HT1080 (cell line): ENCODE measurements at regions not wholly inside any gene's neighbourhood (a gene's known extent, or its start where the extent isn't known, plus 50 kb on each side); places are given as distances from the start of the nearest gene placed in this dataset.

Source experiments
- DNase-seq: peaks from one replicate; pipeline ENCODE4 v3.0.0-alpha.2; 2015; ENCODE audit warnings: low read depth

DNA sequence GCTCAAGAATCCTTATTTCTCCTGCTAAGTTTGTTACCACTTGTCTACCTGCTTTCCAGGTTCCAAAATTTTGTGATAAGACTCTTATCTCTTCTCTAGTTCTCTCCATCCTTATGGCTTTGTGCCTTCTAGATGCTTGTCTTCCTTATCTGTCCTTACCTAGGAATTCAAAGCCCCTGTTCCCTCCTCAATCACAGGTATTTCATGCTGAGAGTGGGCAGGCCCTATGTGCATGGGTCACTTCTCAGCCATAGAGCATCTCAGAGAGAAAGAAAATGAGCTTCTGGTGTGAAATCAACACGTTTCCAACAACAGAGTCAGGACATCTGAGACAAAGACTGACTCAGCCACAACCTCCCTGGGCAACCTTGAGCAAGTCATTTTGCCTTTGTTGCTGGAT lies 214.1 kb upstream of the TLE3 start:
- no peak for DNase-seq

DNA sequence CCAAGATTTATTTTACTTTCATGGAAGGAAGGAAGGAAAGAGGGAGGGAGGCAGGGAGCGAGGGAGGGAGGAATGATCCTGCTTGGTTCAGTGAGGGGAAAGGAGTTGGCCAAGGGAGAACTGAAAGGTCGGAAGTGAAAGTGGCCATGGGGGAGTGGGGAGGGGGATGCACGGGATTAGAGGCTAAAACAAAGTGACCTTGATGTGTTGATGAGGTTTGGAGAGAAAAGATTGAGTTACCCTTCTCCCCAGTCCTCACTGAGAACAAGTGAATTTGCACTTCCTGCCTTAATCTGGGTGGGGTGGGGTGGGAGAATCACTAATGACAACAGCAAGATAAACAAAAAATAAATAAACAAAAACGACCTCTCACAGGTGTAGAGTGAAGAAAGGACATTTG lies 212.0 kb upstream of the TLE3 start:
- DNase-seq: no peak

GRCh38 chr15:70308735-70309434 lies 211.2 kb upstream of the TLE3 start:
- no peak for DNase-seq

GRCh38 chr15:70308011-70308734 lies 210.5 kb upstream of the TLE3 start:
- DNase-seq: no peak

- no peak for DNase-seq
These were observed 208.9 kb upstream of the TLE3 start for GRCh38 chr15:70306582-70306981.

DNA sequence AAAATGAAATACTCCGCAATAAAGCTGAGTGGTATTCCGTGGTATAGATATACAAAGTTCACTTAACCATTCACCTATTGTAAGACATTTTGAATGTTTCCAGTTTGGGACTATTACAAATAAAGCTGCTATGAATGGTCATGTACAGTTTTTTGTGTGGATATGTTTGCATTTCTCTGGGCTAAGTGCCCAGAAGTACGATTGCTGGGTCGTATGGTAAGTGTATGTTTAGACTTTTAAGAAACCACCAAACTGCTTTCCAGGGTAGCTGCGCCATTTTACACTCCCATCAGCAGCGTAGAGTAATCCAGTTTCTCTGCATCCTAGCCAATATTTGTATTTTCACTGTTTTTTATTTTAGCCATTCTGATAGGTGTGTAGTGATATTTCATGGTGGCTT lies 208.4 kb upstream of the TLE3 start:
- DNase-seq: no peak

GRCh38 chr15:70303981-70304380 lies 206.3 kb upstream of the TLE3 start:
- DNase-seq: no peak

DNA sequence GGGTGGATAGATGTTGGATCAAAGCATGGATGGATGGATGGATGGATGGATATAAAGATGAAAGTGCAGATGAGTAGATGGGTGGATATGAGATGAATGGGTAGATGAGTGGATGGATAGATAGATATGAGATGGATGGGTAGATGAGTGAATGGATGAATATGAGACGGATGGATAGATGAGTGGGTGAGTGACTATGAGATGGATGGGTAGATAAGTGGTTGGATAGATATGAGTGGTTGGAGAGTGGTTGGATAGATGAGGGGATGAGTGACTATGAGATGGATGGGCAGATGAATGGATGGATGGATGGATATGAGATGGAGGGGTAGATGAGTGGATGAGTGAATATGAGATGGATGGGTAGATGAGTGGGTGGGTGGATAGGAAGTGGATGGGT lies 204.6 kb upstream of the TLE3 start:
- DNase-seq: no peak

- no peak for DNase-seq
These were observed 203.7 kb upstream of the TLE3 start for GRCh38 chr15:70301396-70301795.

- no peak for DNase-seq
These were observed 202.5 kb upstream of the TLE3 start for GRCh38 chr15:70299931-70300869.

GRCh38 chr15:70297465-70298058 lies 199.8 kb upstream of the TLE3 start:
- no peak for DNase-seq

DNA sequence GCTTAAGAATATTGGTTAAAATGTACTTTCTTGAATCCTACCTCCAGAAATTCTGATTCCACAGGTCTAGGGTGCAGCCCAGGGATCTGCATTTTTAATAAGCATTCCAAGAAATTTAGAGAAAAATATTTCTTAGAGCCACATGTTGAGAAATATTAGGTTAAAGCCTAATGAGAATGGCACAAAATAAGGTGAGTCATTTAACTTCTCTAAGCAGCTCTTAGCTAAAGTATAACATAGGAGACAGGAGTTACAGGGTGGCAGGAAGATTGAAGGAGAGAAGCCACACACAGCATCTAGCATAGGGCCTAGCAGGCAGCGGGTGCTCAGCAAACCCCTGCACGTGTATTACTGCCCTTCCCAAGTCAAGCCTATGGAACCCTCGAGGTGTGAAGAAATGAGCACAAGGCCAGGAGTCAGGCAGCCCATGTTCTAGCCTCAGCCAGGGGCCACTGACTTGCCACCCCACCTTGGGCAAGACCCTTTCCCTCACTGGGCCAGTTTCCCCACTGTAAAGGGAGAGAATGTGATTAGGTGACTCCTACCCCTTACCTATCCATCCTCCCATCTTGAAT lies 197.1 kb upstream of the TLE3 start:
- no peak for DNase-seq

DNA sequence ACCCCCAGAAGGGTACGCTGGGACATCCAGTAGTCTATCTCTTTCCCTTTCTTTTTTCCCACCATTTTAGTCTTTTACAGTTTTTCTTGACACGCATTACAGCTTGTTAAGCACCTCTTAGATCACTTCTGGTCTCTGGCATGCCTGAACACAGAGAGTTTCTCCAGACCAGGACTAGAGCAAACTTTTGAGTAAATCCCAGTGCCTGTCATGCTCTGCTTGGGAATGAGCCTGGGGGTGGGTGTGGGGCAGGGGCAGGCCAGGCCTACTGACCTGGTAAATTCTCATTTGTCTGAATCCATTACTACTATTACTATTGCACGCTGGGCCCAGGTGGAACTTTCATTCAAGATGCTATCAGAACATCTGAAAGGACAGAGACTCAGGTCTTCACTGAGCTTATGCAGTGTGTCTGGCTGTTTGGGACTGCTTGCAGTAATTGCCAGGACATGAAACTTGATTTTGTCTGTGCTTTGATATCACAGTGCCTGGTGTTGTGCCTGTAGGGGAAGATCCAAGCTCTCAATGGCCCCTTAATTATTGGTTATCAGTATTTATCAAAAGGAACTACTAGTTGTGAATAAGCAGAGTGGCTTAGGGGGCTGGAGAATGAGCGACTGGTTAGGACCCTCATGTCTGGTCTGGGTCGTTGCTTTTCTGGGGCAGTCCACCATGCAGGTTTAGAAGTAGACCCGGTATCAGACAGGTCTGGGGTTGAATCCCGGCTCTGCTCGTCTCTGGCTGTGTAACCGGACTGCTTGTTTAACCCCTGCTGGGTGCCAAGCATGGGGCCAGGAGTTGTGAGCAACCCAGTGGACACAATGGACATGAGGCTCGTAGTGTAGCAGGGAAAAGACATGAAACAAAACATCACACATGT lies 196.1 kb upstream of the TLE3 start:
- DNase-seq: no peak

- no peak for DNase-seq
These were observed 195.4 kb upstream of the TLE3 start for GRCh38 chr15:70293138-70293537.

- DNase-seq: no peak
These were observed 194.5 kb upstream of the TLE3 start for GRCh38 chr15:70292076-70292760.

DNA sequence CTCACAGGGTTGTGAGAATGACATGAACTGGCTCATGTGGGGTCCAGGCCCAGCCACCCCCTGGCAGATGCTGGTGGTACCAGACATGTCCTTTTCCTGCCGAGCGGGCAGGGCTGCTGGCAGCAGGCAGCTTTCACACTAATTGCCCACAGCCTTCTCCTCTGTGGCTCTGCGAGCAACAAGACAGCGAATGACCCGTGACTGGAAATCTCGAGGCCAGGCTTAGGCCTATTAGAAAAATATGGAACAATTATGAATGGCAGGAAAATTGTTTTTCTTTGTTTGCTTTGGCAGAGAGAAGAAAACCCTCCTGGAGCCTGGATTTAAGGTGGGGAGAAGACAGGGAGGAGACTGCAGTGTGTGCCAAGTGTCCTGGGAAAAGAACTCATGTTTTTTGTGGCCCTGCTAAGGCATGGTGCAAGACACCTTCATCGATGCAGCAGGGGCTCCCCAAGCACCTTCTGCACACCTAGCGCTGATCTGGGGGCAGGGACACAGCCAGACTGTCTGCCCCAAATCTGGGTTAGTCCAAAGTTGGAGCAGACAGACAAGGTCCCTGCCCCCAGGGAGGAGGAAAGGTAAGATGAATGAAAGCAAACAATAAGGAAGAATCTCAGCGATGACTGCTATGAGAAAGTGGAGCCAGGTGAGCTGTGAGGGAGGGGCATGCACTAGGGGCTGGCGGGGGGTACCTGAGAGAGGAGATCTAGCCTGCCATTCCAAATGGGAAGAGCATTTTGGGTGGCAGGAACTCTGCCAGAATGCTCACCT lies 193.8 kb upstream of the TLE3 start:
- no peak for DNase-seq

GRCh38 chr15:70290708-70291107 lies 193.0 kb upstream of the TLE3 start:
- no peak for DNase-seq

DNA sequence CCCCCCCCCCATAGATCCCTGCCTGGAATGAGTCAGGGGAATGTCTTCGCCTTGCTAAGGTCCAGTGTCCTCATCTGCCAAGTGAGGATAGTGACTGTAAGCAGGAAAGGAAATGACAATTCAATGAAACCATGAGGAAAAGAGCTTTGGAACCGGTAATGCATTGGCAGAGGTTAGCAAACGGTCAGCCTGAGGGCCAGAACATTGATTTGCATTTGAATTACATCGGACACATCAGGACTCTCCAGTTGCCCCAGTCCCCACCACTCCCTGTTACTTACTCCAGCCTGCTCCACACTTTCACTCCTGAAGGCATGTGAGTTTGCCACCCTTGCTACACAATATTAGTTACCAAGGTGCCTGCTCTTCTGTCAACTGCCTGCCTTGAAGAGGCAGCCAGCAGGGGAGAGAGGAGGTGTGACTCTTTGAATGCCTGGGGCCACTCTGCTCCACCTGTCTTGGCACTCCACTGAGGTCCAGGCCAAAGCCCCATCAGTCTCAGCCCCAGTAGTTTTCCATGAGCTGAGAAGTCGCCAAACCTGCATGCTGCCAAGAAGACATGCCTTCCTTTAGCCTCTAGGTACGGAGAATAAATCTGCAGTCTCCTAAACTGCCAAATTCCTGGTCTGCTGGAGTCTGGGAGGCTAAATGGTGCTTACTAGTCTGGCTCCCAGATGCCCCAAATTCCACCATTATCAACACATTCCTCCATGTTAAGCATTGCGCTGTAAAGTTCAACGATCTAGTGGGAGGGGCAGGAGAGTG lies 191.7 kb upstream of the TLE3 start:
- no peak for DNase-seq
